Fibroblast of lung (primary cell): ENCODE measurements at regions not wholly inside any gene's neighbourhood (a gene's known extent, or its start where the extent isn't known, plus 50 kb on each side); places are given as distances from the start of the nearest gene placed in this dataset.

Experiments
- DNase-seq, 2 donors: peaks; one replicate each; pipeline versions ENCODE4 v3.0.0 to v3.0.0-alpha.2; 2010; ENCODE audit warnings: low read depth in 2 of 2
- H2AFZ ChIP-seq: 2 replicates; pipeline ENCODE4 v1.5.1; 2012; ENCODE audit warnings: low read length, control low read depth, inconsistent platforms
- H3K27ac ChIP-seq: 2 replicates; pipeline ENCODE4 v1.5.1; 2011; ENCODE audit warnings: low read length, control low read depth; ENCODE audit not compliant: insufficient read depth
- H3K27me3 ChIP-seq: 2 replicates; pipeline ENCODE4 v1.5.1; 2011; ENCODE audit warnings: mild to moderate bottlenecking, low read length; ENCODE audit not compliant: control insufficient read depth, insufficient read depth
- H3K36me3 ChIP-seq: 2 replicates; pipeline ENCODE4 v1.5.1; 2011; ENCODE audit warnings: low read length; ENCODE audit not compliant: control insufficient read depth, insufficient read depth
- H3K4me1 ChIP-seq: 2 replicates; pipeline ENCODE4 v1.5.1; 2011; ENCODE audit warnings: low read length; ENCODE audit not compliant: control insufficient read depth, insufficient read depth; ENCODE audit errors: extremely low read depth
- H3K4me2 ChIP-seq: 2 replicates; pipeline ENCODE4 v1.5.1; 2011; ENCODE audit warnings: low read length, control low read depth; ENCODE audit not compliant: insufficient read depth; ENCODE audit errors: extremely low read depth
- H3K4me3 ChIP-seq, 4 experiments: fragments of 200-600 bp in 1 of 4; sonication (generic) in 1 of 4; replicated peaks in 1 of 4; 2 replicates each; pipeline ENCODE4 v1.5.1; 2011 to 2016; ENCODE audit warnings: low read length in 4 of 4, low read depth in 3 of 4, mild to moderate bottlenecking in 3 of 4, control low read depth in 2 of 4, inconsistent platforms in 1 of 4, mixed read lengths in 1 of 4; ENCODE audit not compliant: insufficient read depth in 1 of 4; ENCODE audit errors: control extremely low read depth in 1 of 4
- H3K79me2 ChIP-seq: 2 replicates; pipeline ENCODE4 v1.5.1; 2012; ENCODE audit warnings: mild to moderate bottlenecking, low read length, inconsistent platforms; ENCODE audit not compliant: control insufficient read depth, insufficient read depth
- H3K9ac ChIP-seq: 2 replicates; pipeline ENCODE4 v1.5.1; 2011; ENCODE audit warnings: mild to moderate bottlenecking, low read length, control low read depth; ENCODE audit not compliant: insufficient read depth
- H3K9me3 ChIP-seq: 2 replicates; pipeline ENCODE4 v1.5.1; 2012; ENCODE audit warnings: low read depth, low read length; ENCODE audit not compliant: control insufficient read depth, insufficient read depth
- H4K20me1 ChIP-seq: 2 replicates; pipeline ENCODE4 v1.5.1; 2011; ENCODE audit warnings: low read length; ENCODE audit not compliant: control insufficient read depth, insufficient read depth; ENCODE audit errors: extremely low read depth
- EZH2 ChIP-seq: IDR thresholded peaks from 2 replicates; pipeline ENCODE4 v1.5.1; 2012; ENCODE audit warnings: low read length, control low read depth, mild to moderate bottlenecking; ENCODE audit errors: missing control alignments
- TF ChIP-seq, protein P1 (sequence below), 2 donors: IDR thresholded peaks in 1 of 2; conservative IDR thresholded peaks in 1 of 2; 1 replicate in 1 of 2; 2 replicates in 1 of 2; pipeline ENCODE4 v1.5.1; 2011 to 2012; ENCODE audit warnings: low read length in 2 of 2, control low read depth in 1 of 2, inconsistent platforms in 1 of 2, low read depth in 1 of 2, mild to moderate bottlenecking in 1 of 2

DNA sequence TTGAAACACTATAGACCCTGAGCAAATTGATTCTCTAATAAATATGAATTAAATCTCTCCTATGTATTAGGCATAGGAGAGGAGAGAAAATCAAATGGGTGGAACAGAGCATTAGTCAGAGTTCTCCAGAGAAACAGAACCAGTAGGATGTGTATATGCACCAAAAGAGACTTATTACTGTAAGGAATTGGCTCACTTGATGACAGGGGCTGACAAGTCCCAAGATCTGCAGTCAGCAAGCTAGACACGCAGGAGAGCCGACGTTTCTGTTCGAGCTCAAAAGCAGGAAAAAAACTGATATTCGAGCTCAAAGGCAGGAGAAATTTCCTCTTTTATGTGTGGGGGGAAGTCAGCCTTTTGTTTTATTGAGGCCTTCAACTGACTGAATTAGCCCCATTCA lies 259.2 kb upstream of the KAZN start:
- no peak overlapping the region for H3K9ac ChIP-seq
- no peaks in the 10 kb centered on the region for H3K79me2 ChIP-seq
- H3K36me3 ChIP-seq = no peaks in the 10 kb centered on the region
- H3K9me3 ChIP-seq = no peaks in the 10 kb centered on the region
- no peaks in the 10 kb centered on the region for H3K4me1 ChIP-seq
- no peaks in the 10 kb centered on the region for H4K20me1 ChIP-seq
- TF ChIP-seq EZH2 = no peak
- TF ChIP-seq, protein P1, sequence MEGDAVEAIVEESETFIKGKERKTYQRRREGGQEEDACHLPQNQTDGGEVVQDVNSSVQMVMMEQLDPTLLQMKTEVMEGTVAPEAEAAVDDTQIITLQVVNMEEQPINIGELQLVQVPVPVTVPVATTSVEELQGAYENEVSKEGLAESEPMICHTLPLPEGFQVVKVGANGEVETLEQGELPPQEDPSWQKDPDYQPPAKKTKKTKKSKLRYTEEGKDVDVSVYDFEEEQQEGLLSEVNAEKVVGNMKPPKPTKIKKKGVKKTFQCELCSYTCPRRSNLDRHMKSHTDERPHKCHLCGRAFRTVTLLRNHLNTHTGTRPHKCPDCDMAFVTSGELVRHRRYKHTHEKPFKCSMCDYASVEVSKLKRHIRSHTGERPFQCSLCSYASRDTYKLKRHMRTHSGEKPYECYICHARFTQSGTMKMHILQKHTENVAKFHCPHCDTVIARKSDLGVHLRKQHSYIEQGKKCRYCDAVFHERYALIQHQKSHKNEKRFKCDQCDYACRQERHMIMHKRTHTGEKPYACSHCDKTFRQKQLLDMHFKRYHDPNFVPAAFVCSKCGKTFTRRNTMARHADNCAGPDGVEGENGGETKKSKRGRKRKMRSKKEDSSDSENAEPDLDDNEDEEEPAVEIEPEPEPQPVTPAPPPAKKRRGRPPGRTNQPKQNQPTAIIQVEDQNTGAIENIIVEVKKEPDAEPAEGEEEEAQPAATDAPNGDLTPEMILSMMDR (conservative IDR thresholded peaks at IDR 0.05 in 1 of 2, IDR thresholded peaks at IDR 0.05 in 1 of 2; ENCODE audit: low read depth in 1 of 2, low read length in 2 of 2) = no peak
- H3K27ac ChIP-seq = no peak overlapping the region
- H2AFZ ChIP-seq = no peak overlapping the region
- H3K27me3 ChIP-seq = no peaks in the 10 kb centered on the region
- no peak overlapping the region for H3K4me3 ChIP-seq
- DNase-seq = no peak
- H3K4me2 ChIP-seq = no peak overlapping the region

DNA sequence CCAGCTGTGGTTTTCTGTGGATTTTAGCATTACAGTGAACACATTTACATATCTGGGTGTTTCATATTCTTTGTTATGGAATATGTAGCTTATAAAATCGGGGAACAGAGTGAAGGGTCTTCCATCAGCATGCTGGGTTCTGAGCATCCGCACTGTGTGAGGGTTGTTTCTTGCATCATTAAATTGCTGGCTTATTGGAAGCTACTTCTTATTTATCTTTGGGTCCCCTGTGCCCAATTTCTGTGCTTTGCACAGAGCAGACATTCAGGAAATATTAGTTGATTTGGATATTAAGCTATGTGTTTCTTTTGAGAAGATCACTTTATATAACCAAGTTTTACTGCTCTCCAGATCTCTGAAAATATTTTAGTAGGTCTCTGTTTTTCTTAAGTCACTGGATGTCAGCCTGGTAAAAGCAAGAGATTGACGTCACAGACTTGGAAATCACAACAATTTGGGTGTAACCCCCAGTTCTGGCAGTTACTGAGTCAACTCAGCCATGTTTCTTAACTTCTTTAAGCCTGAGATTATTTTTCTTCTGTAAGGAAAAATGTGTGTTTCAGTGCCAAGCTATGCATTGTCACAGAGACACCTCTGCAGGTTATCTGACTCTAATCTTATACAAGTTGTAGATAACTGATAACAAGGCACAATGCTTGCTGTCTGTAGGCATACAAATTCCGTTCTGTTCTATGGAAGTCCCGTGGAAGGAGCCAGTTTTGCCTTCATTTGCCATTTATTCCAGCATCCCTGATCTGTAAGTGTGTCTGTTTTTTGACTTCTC lies 258.3 kb upstream of the KAZN start:
- peak; percentile 58 to 75 for DNase-seq
- Histone ChIP-seq H2AFZ (no peak overlapping the region), H3K4me2 (no peak overlapping the region)

DNA sequence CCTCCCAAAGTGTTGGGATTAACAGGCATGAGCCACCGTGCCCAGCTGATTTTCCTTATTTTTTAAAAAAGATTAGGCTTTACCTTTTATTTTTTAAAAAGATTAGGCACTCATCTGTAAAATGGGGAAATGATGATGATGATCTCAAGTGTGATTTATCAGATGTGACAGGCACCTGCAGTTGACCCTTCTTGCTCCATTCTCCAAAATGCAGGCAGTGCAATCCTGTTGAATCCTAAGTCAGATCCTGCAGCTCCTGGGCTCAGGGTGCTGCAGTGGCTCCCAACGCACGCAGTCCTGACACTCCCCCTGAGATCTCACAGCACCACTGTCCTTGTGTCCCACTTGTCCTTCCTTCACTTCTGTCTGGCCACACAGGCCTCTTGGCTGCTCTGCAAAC lies 257.3 kb upstream of the KAZN start:
- no peak overlapping the region for H3K27ac ChIP-seq
- no peak for TF ChIP-seq EZH2
- TF ChIP-seq, protein P1 (conservative IDR thresholded peaks at IDR 0.05 in 1 of 2, IDR thresholded peaks at IDR 0.05 in 1 of 2; ENCODE audit: low read depth in 1 of 2, low read length in 2 of 2) = no peak
- no peaks in the 10 kb centered on the region for H3K27me3 ChIP-seq
- H3K4me3 ChIP-seq = no peak overlapping the region
- no peak overlapping the region for H3K9ac ChIP-seq
- H2AFZ ChIP-seq = no peak overlapping the region
- H3K4me1 ChIP-seq = no peaks in the 10 kb centered on the region
- H3K4me2 ChIP-seq = no peak overlapping the region
- no peaks in the 10 kb centered on the region for H3K36me3 ChIP-seq
- DNase-seq = no peak
- no peaks in the 10 kb centered on the region for H4K20me1 ChIP-seq
- no peaks in the 10 kb centered on the region for H3K79me2 ChIP-seq
- no peaks in the 10 kb centered on the region for H3K9me3 ChIP-seq

More for the DNA sequence above, 258.3 kb upstream of the KAZN start:
- H3K4me3 ChIP-seq = no peak overlapping the region
- H4K20me1 ChIP-seq = no peaks in the 10 kb centered on the region
- H3K4me1 ChIP-seq = no peaks in the 10 kb centered on the region
- H3K27me3 ChIP-seq = no peaks in the 10 kb centered on the region
- H3K27ac ChIP-seq = no peak overlapping the region
- no peak overlapping the region for H3K9ac ChIP-seq
- H3K36me3 ChIP-seq = no peaks in the 10 kb centered on the region
- no peak for TF ChIP-seq EZH2
- TF ChIP-seq, protein P1 (conservative IDR thresholded peaks at IDR 0.05 in 1 of 2, IDR thresholded peaks at IDR 0.05 in 1 of 2; ENCODE audit: low read depth in 1 of 2, low read length in 2 of 2) = no peak
- H3K79me2 ChIP-seq = no peaks in the 10 kb centered on the region
- no peaks in the 10 kb centered on the region for H3K9me3 ChIP-seq
